GM23248 (cell line): ENCODE measurements at regions not wholly inside any gene's neighbourhood (a gene's known extent, or its start where the extent isn't known, plus 50 kb on each side); places are given as distances from the start of the nearest gene placed in this dataset.

Experiments
- EZH2 ChIP-seq: fragments of 200-600 bp; sonication (generic); IDR thresholded peaks from 2 replicates; pipeline ENCODE4 v1.6.1; 2018; ENCODE audit warnings: antibody characterized with exemption, mild to moderate bottlenecking; ENCODE audit not compliant: insufficient read depth, poor library complexity, severe bottlenecking
- EZH2phosphoT487 ChIP-seq: fragments of 200-600 bp; sonication (generic); IDR thresholded peaks from 2 replicates; pipeline ENCODE4 v1.6.1; 2018; ENCODE audit warnings: antibody characterized with exemption, moderate library complexity, mild to moderate bottlenecking, low read depth; ENCODE audit not compliant: insufficient read depth

DNA sequence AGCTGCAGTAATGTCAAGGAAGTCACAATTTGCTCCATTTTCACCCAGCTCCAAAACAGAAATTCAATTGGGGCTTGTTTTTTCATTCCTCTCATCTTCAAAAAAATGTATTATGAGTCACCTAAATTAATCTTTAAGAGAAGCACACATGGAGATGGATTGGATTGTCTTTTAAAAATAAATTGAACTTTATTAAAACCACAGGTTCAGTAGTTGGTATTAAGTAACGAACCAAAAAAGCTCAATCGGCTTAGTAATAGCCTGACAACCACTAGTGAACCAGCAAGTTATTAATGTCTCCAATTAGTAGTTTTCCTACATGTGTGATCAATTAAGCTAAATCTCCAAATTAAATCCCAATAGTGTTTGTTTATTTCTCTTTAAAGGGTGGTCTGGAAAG is 283.5 kb upstream of the GIMD1 start:
- TF ChIP-seq EZH2phosphoT487 (no peak), EZH2 (no peak)
